Fibroblast of lung (primary cell): ENCODE measurements at regions not wholly inside any gene's neighbourhood (a gene's known extent, or its start where the extent isn't known, plus 50 kb on each side); places are given as distances from the start of the nearest gene placed in this dataset.

Source experiments
- DNase-seq, 2 donors: peaks; one replicate each; pipeline versions ENCODE4 v3.0.0 to v3.0.0-alpha.2; 2010; ENCODE audit warnings: low read depth in 2 of 2
- H2AFZ ChIP-seq: 2 replicates; pipeline ENCODE4 v1.5.1; 2012; ENCODE audit warnings: low read length, control low read depth, inconsistent platforms
- H3K27ac ChIP-seq: 2 replicates; pipeline ENCODE4 v1.5.1; 2011; ENCODE audit warnings: low read length, control low read depth; ENCODE audit not compliant: insufficient read depth
- H3K27me3 ChIP-seq: 2 replicates; pipeline ENCODE4 v1.5.1; 2011; ENCODE audit warnings: mild to moderate bottlenecking, low read length; ENCODE audit not compliant: control insufficient read depth, insufficient read depth
- H3K36me3 ChIP-seq: 2 replicates; pipeline ENCODE4 v1.5.1; 2011; ENCODE audit warnings: low read length; ENCODE audit not compliant: control insufficient read depth, insufficient read depth
- H3K4me1 ChIP-seq: 2 replicates; pipeline ENCODE4 v1.5.1; 2011; ENCODE audit warnings: low read length; ENCODE audit not compliant: control insufficient read depth, insufficient read depth; ENCODE audit errors: extremely low read depth
- H3K4me2 ChIP-seq: 2 replicates; pipeline ENCODE4 v1.5.1; 2011; ENCODE audit warnings: low read length, control low read depth; ENCODE audit not compliant: insufficient read depth; ENCODE audit errors: extremely low read depth
- H3K4me3 ChIP-seq, 4 experiments: fragments of 200-600 bp in 1 of 4; sonication (generic) in 1 of 4; replicated peaks in 1 of 4; 2 replicates each; pipeline ENCODE4 v1.5.1; 2011 to 2016; ENCODE audit warnings: low read length in 4 of 4, low read depth in 3 of 4, mild to moderate bottlenecking in 3 of 4, control low read depth in 2 of 4, inconsistent platforms in 1 of 4, mixed read lengths in 1 of 4; ENCODE audit not compliant: insufficient read depth in 1 of 4; ENCODE audit errors: control extremely low read depth in 1 of 4
- H3K79me2 ChIP-seq: 2 replicates; pipeline ENCODE4 v1.5.1; 2012; ENCODE audit warnings: mild to moderate bottlenecking, low read length, inconsistent platforms; ENCODE audit not compliant: control insufficient read depth, insufficient read depth
- H3K9ac ChIP-seq: 2 replicates; pipeline ENCODE4 v1.5.1; 2011; ENCODE audit warnings: mild to moderate bottlenecking, low read length, control low read depth; ENCODE audit not compliant: insufficient read depth
- H3K9me3 ChIP-seq: 2 replicates; pipeline ENCODE4 v1.5.1; 2012; ENCODE audit warnings: low read depth, low read length; ENCODE audit not compliant: control insufficient read depth, insufficient read depth
- H4K20me1 ChIP-seq: 2 replicates; pipeline ENCODE4 v1.5.1; 2011; ENCODE audit warnings: low read length; ENCODE audit not compliant: control insufficient read depth, insufficient read depth; ENCODE audit errors: extremely low read depth
- CTCF ChIP-seq, 2 donors: IDR thresholded peaks in 1 of 2; conservative IDR thresholded peaks in 1 of 2; 1 replicate in 1 of 2; 2 replicates in 1 of 2; pipeline ENCODE4 v1.5.1; 2011 to 2012; ENCODE audit warnings: low read length in 2 of 2, control low read depth in 1 of 2, inconsistent platforms in 1 of 2, low read depth in 1 of 2, mild to moderate bottlenecking in 1 of 2
- EZH2 ChIP-seq: IDR thresholded peaks from 2 replicates; pipeline ENCODE4 v1.5.1; 2012; ENCODE audit warnings: low read length, control low read depth, mild to moderate bottlenecking; ENCODE audit errors: missing control alignments

- Histone ChIP-seq H3K9ac (no peak overlapping the region), H4K20me1 (no peaks in the 10 kb centered on the region), H2AFZ (no peak overlapping the region), H3K27ac (no peak overlapping the region), H3K36me3 (no peaks in the 10 kb centered on the region), H3K79me2 (no peaks in the 10 kb centered on the region), H3K4me2 (no peak overlapping the region), H3K4me1 (no peaks in the 10 kb centered on the region), H3K4me3 (no peak overlapping the region), H3K9me3 (no peaks in the 10 kb centered on the region), H3K27me3 (no peaks in the 10 kb centered on the region)
- no peak for DNase-seq
- TF ChIP-seq EZH2 (no peak), CTCF (conservative IDR thresholded peaks at IDR 0.05 in 1 of 2, IDR thresholded peaks at IDR 0.05 in 1 of 2; ENCODE audit: low read depth in 1 of 2, low read length in 2 of 2) (no peak)
These were observed 412.9 kb upstream of the RGMB start for GRCh38 chr5:98360548-98360947.

GRCh38 chr5:98363157-98363556 is 410.3 kb upstream of the RGMB start:
- no peaks in the 10 kb centered on the region for H3K79me2 ChIP-seq
- no peak for DNase-seq
- no peak overlapping the region for H3K4me3 ChIP-seq
- H3K36me3 ChIP-seq, result no peaks in the 10 kb centered on the region
- H3K9me3 ChIP-seq, result no peaks in the 10 kb centered on the region
- TF ChIP-seq CTCF (conservative IDR thresholded peaks at IDR 0.05 in 1 of 2, IDR thresholded peaks at IDR 0.05 in 1 of 2; ENCODE audit: low read depth in 1 of 2, low read length in 2 of 2), result no peak
- TF ChIP-seq EZH2, result no peak
- no peaks in the 10 kb centered on the region for H4K20me1 ChIP-seq
- no peak overlapping the region for H2AFZ ChIP-seq
- no peak overlapping the region for H3K9ac ChIP-seq
- no peaks in the 10 kb centered on the region for H3K27me3 ChIP-seq
- H3K4me2 ChIP-seq, result no peak overlapping the region
- H3K27ac ChIP-seq, result no peak overlapping the region
- H3K4me1 ChIP-seq, result no peaks in the 10 kb centered on the region

DNA sequence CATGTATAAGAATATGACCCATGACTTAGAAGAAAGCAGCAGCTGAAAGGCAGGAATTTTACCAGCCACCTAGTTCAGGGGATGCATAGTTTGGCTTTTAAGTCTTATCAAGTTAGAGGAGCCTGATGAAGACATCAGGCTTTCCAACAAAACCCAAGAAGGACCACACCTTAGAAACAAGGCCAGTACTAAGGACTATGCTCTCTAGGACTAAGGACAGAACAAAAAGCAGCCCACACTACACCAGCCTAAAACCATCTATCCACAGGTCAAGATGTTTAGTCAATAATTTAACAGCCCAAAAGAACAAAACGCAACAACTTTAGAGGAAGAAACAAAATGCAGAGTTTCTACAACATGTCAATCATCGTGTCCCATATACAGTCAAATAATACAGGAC is 408.9 kb upstream of the RGMB start:
- Histone ChIP-seq H3K27ac (no peak overlapping the region), H2AFZ (peak overlapping the region; percentile 4), H3K4me2 (no peak overlapping the region), H4K20me1 (no peaks in the 10 kb centered on the region), H3K27me3 (no peaks in the 10 kb centered on the region), H3K79me2 (no peaks in the 10 kb centered on the region), H3K4me3 (no peak overlapping the region), H3K4me1 (no peaks in the 10 kb centered on the region), H3K36me3 (no peaks in the 10 kb centered on the region), H3K9me3 (no peaks in the 10 kb centered on the region), H3K9ac (no peak overlapping the region)
- no peak for TF ChIP-seq EZH2
- no peak for DNase-seq
